Breast epithelium (tissue), 3 donors: ENCODE measurements at regions not wholly inside any gene's neighbourhood (a gene's known extent, or its start where the extent isn't known, plus 50 kb on each side); places are given as distances from the start of the nearest gene placed in this dataset.

ENCODE experiments used
- POLR2A ChIP-seq: fragments of 450-650 bp; IDR thresholded peaks from one replicate; pipeline ENCODE4 v1.6.1; 2016; ENCODE audit warnings: antibody characterized with exemption, mild to moderate bottlenecking, moderate library complexity
- POLR2AphosphoS5 ChIP-seq, 3 donors: sonication (generic); formaldehyde crosslinking; IDR thresholded peaks; one replicate each; pipeline ENCODE4 v1.6.1; 2017; ENCODE audit warnings: antibody characterized with exemption in 3 of 3
- TF ChIP-seq, protein P1 (sequence below), 3 donors: fragments of 450-650 bp; IDR thresholded peaks; one replicate each; pipeline ENCODE4 v1.5.1; 2016 to 2017; ENCODE audit warnings: antibody characterized with exemption in 3 of 3, mild to moderate bottlenecking in 3 of 3, moderate library complexity in 3 of 3

DNA sequence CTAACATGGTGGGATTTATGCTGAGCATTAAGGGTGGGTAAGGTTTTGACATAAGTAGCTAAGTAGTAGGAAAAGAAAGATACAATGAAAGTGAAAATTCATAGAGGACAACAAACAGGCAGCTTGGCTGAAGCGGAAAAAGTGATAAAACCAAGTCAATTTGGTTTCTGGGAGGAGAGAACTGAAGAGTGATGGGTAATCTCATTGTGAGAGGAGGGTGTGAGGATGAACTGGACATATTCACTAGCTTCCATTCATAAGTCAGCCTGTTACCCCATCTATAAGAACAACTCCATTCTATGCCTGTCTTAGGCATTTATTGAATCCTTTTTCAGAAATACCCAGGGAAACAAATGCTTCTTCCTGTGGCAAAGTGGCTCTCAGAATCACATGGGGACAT, 67.1 kb upstream of the BBX start:
- TF ChIP-seq POLR2AphosphoS5 (IDR thresholded peaks at IDR 0.05) (no peak), POLR2A (no peak)
- TF ChIP-seq, protein P1, sequence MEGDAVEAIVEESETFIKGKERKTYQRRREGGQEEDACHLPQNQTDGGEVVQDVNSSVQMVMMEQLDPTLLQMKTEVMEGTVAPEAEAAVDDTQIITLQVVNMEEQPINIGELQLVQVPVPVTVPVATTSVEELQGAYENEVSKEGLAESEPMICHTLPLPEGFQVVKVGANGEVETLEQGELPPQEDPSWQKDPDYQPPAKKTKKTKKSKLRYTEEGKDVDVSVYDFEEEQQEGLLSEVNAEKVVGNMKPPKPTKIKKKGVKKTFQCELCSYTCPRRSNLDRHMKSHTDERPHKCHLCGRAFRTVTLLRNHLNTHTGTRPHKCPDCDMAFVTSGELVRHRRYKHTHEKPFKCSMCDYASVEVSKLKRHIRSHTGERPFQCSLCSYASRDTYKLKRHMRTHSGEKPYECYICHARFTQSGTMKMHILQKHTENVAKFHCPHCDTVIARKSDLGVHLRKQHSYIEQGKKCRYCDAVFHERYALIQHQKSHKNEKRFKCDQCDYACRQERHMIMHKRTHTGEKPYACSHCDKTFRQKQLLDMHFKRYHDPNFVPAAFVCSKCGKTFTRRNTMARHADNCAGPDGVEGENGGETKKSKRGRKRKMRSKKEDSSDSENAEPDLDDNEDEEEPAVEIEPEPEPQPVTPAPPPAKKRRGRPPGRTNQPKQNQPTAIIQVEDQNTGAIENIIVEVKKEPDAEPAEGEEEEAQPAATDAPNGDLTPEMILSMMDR (IDR thresholded peaks at IDR 0.05): no peak
